ENCODE measurements at regions not wholly inside any gene's neighbourhood (a gene's known extent, or its start where the extent isn't known, plus 50 kb on each side); places are given as distances from the start of the nearest gene placed in this dataset.

- TF ChIP-seq CTCF (IDR thresholded peaks at IDR 0.05; ENCODE audit: insufficient read depth, low read depth, low read length) (no peak), EZH2 (IDR thresholded peaks at IDR 0.05; ENCODE audit: insufficient read depth, low read length) (no peak)
Measured at GRCh38 chr17:52237151-52237550, 78.6 kb upstream of the CA10 start.

All from astrocyte (in vitro differentiated cells and primary cell).